Stimulated activated CD8-positive, alpha-beta memory T cell treated with anti-CD3 and anti-CD28 coated beads, Interleukin-15, amount 100 ng/mL, for 24 hours (primary cell): ENCODE measurements at regions not wholly inside any gene's neighbourhood (a gene's known extent, or its start where the extent isn't known, plus 50 kb on each side); places are given as distances from the start of the nearest gene placed in this dataset.
"Not testable (repeated sequence)": the region's sequence is repeated elsewhere in the genome, so short reads cannot be mapped to it uniquely, and the experiment has no call there.

Experiments
- DNase-seq: peaks from one replicate; pipeline ENCODE4 v3.0.0-alpha.2; 2020; ENCODE audit warnings: low read depth

- no peak for DNase-seq
Observed at GRCh38 chr9:1875251-1875851, 139.8 kb upstream of the SMARCA2 start.

DNA sequence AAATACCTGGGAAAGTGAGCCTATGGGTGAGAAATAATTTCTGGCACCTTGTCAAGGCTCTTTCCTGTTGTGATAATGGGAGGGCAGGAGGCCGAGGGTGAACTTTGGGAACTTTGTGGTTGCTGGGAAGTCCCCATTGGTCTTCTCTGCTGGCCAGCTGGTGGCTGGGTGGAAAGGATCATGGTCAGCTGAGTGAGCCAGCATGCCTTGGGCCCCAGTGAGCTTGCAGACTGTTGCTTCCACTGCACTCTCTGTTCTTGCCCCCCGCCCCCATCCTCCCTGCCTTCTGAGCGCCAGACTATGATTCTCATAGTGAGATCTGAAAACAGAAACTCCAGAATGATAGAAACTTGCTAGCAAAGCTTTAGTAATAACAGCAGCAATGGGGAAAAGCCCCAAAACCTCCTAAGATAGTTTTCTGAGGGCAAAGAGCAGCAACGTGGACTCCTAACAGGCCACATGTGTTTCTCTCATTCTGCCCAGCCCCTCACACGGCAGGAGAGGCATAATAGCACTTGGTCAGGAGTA is 139.2 kb upstream of the SMARCA2 start:
- peak; percentile 18 for DNase-seq

GRCh38 chr9:1876891-1877496 is 138.2 kb upstream of the SMARCA2 start:
- no peak for DNase-seq

DNA sequence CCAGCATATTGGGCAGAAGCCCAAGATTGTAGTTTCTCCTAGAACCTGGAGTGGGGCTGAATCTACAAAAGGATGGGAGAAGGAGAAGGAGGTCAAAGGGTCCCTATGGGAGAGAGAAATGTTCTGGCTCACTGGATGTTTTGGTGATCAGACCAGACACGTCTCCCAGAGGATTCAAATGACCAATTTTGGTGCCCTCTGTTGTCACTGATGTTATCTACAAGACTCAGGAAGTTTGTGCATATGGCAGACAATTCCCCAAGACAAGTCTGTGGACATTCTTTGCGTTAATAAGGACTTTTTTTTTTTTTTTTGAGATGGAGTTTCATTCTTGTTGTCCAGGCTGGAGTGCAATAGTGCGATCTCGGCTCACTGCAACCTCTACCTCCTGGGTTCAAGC is 137.2 kb upstream of the SMARCA2 start:
- no peak for DNase-seq

GRCh38 chr9:1878811-1879210 is 136.3 kb upstream of the SMARCA2 start:
- no peak for DNase-seq

GRCh38 chr9:1879501-1879900 is 135.6 kb upstream of the SMARCA2 start:
- no peak for DNase-seq

DNA sequence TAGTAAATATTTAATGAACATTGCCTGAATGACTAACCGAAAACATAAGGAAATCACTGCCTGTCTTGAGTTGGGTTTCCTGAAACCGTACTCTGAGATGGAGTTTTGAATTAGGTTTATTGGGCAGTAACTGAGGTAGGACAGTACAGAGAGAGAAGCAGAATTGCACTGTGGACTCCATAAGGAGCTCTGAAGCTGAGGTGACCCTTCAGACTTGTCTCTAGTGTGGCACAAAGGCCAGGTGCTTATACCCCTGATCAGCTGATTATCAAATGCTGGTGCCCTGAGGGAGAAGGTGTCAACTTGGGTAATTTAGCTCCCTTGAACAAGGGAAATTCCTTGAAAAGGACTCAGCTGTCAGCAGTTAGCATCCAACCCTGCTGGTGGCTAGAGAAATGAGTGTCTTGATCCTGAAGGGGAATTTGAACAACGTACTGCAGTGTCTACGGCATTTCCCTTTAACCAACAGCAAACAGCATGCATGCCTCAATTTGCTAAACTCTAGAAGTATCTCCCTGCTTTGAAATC is 135.0 kb upstream of the SMARCA2 start:
- no peak for DNase-seq

GRCh38 chr9:1881708-1882295 is 133.3 kb upstream of the SMARCA2 start:
- DNase-seq = no peak

- no peak for DNase-seq
Observed at GRCh38 chr9:1882711-1883403, 132.3 kb upstream of the SMARCA2 start.

- no peak for DNase-seq
Observed at GRCh38 chr9:1890201-1890600, 124.9 kb upstream of the SMARCA2 start.

GRCh38 chr9:1890816-1891215 is 124.3 kb upstream of the SMARCA2 start:
- no peak for DNase-seq

- not testable (repeated sequence) for DNase-seq
Observed at GRCh38 chr9:1903080-1903704, 112.0 kb upstream of the SMARCA2 start.

- DNase-seq = no peak
Observed at GRCh38 chr9:1907465-1907864, 107.7 kb upstream of the SMARCA2 start.

- DNase-seq = no peak
Observed at GRCh38 chr9:1909322-1909721, 105.8 kb upstream of the SMARCA2 start.

DNA sequence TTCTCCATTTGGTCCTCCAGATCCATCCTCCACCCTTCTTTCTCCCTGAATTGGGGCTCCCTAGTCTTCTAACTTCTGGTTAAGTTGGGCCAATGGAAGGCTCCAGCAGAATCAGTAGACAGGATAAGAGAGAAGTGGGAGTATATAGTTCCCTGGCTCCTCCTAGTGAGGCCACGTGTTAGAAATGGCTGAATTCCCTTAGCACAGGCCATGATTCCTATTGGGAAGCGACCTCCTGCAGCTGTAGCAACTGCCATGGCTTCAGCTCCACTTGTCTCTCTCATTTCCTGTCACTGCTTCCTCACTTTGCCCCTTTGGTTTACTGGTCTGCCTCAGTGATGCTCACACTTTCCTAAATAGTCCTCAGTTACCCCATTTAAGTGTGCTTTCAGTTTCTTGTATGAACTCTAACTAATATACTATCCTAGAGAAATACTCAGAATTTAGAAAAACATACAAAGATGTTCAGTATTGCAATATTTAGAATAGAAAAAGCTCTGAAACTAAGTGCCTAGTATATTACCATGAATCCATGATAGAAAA is 104.8 kb upstream of the SMARCA2 start:
- DNase-seq = no peak

DNA sequence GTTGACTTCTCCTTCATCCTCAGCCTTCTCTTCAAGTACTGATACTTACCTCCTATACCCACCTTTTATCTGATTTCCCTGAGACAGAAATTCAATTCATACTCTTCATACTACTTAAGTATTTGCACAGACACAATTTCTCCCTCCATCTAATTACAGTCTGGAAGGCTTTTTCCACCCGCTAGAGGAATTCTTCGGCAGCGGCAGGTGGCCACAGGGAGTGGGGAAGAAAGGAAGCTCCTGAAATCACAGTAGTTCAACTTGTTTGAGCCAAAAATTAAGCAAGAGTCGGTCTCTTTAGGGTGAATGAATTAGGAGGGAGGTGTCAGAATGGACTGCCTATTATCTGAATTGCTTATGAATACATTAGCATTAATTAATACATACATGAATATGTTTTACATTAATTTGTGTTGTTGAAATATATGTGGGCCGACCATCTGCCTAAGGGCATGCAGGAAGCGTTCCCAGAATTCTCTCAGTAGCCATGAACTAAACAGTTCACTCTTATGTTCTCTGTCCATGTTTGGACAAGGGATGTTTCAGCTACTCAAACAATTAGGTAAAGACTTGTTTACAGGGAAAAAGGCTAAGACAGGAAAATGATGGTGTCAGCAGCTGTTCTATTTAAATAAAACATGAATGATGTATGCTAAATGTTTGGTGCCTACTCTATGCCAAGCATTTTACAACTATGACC is 101.4 kb upstream of the SMARCA2 start:
- DNase-seq = no peak

- no peak for DNase-seq
Observed at GRCh38 chr9:1916095-1916494, 99.1 kb upstream of the SMARCA2 start.

DNA sequence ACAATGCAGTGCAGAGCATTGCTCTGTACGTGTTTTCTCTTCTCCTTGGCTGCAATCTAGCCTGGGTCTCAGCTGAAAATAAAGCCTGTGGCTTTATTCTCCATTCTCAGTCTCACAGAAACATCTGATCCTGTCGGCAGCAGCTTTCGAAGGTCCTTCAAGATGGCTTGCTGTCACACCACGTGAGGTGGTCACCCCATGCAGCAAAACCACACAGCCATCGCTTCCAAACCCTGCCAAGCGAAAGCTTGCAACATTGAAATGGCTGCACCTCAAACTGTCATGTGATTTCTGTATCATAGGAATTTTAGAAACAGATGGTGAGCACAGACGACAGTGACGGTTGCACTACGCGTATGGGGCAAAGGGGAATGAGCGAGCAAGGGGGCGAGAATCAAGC is 98.5 kb upstream of the SMARCA2 start:
- DNase-seq = no peak

- no peak for DNase-seq
Observed at GRCh38 chr9:1917396-1917935, 97.7 kb upstream of the SMARCA2 start.

GRCh38 chr9:1918108-1918507 is 97.0 kb upstream of the SMARCA2 start:
- DNase-seq = no peak

GRCh38 chr9:1918622-1919021 is 96.5 kb upstream of the SMARCA2 start:
- no peak for DNase-seq
